GM19023 (cell line): ENCODE measurements at regions not wholly inside any gene's neighbourhood (a gene's known extent, or its start where the extent isn't known, plus 50 kb on each side); places are given as distances from the start of the nearest gene placed in this dataset.
A peak's percentile ranks its signal among the peaks of the same experiment; 100 is the strongest.

Experiments used
- ATAC-seq: cut with Tn5 transposase; IDR thresholded peaks from one replicate; pipeline ENCODE4 v1.9.1; 2021; ENCODE audit warnings: mild to moderate bottlenecking, moderate library complexity; ENCODE audit not compliant: unreplicated experiment

DNA sequence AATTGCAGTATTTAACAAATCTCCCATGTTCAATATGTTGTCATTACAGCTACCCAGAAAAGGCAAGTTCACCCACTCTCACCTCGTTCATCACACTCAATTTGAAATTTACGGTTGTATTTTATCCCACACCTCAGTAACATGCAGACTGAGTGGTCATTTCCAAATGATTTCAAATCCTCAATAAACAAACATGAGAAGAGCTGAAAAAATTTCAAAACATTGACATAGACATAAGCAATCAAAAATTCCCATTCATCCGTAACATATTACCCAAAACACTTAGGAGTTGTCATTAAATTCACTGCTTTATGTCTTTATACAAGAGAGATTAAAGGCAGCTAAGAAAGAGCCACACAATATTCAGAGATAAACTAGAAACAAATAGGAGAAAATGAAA, 61.7 kb upstream of the NEBL start:
- ATAC-seq, result no peak

DNA sequence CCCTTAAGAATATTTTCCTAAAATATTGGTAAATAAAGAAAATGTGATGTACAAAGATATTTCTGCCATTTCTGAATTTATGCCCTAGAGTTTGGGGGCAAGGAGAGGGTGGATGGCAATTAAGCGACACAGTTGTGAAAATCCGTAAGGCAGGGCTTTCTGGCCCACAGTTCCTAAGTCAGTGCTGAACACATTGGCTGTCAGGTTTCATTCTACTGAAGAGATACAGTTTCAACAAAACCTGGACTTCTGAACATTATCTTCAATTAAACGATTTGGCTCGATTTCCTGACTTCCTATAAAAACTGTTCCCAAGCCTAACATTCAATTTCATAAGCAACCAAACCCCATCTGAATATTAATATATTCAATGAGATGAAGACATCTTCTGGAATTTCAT, 61.1 kb upstream of the NEBL start:
- no peak for ATAC-seq

DNA sequence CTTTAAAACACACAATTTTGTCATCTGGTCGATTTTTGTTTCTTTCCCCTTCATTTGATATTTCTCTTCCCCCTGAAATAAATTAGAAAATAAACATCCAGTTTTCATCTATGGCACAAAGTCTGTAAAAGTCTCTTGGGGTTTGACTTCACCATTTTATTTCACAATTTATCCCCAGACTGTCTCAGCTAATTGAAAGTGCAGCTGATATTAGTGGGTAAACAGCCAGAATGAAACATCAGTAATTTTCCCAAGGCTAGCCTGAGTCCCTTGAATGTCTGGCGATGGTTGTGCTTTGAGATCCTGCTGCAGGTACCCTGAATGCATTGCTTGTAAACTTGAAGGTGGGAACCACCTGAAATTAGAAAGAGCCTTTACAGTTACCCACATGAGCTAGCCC, 60.6 kb upstream of the NEBL start:
- no peak for ATAC-seq

DNA sequence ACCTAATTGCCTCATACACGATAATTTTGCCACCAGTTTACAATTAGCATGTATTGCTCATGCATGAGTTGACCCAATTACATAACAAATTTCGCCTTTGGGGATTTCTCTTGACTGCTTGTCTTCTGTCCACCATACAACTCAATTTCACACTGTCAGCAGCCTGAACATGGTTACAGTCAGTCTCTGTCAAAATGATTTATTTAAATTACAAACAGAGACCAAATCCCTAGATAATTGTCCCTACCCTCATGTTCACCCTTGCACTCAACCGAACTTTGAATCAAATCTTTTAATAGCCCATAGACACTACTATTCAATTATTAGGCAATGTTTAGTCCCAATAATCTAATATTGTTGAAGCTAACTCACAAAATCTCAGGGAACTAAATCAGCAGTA, 59.7 kb upstream of the NEBL start:
- ATAC-seq, result no peak

DNA sequence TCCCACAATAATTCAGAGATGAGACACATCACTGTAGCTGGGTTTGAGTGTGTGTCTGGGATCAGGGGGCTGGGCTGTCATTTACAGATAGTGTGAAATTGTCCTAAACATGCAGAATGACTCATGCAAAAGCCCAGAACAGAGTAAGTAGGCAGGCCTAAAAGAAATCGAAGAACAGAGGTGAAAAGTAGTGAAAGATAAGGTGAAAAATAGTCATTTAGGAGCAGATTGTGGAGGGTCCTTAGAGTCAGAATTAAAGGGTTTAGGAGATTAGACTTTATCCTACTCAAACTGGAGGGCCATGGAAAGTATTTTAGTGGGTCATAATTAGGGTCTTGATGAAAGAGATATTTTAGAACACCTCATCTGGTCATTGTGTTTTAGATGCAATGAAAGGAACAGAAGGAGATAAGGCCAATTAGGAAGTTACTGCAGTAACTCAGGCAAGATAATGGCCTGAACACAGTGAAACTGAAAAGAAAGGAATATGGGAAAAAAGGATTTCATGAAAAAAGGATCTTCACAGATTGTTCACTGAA, 58.3 kb upstream of the NEBL start:
- ATAC-seq, result no peak

DNA sequence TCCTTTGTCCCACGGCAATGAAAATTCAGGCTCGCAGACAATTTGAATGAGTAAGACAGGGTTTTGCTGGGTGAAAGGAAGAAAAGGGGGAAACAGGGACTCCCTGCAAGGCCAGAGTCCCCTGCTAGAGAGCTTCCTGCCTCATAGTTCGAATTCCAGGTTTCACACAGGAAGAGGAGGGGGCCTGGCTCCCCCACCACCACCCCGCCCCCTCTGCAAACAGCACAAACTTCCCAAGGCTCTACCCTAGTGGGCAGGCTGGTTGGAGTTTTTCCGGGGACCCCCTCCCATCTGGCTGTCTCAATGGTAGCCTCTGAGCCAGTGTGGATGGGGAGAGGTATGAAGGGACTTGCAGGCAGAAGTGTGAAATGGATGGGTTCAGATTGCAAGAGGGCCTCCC, 57.4 kb upstream of the NEBL start:
- ATAC-seq, result no peak

DNA sequence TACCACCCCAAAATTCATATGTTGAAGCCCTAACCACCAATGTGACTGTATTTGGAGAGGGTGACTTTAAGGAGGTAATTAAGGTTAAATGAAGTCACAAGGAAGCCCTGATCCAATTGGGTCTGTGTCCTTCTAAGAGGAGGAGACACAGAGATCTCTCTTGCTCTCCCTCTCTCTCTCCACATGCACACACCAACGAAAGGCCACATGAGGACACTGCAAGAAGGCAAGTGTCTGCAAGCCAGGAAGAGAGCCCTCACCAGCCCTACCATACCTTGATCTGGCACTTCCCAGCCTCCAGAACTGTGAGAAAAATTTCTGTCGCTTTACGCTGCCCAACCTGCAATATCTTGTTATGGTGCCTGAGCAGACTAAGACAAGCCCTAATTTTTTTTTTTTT, 56.0 kb upstream of the NEBL start:
- no peak for ATAC-seq

DNA sequence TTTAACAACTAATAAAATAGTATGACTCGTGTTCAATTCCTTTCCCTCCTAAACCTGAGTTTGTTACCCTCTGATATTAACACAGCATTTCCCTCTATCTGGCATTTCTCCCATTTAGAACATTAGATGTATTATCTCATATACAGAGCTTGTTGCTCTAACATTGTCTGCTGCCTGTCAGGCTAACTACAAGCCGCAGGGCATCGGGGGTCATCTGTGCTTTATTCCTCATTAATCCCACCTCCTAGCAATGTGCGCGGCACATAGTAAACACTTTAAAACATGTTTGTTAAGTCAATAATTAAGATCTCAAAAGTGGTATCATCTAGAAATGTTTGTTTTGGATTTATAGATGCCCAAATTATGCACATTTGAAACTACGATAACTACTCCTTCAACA, 52.9 kb upstream of the NEBL start:
- ATAC-seq, result no peak

DNA sequence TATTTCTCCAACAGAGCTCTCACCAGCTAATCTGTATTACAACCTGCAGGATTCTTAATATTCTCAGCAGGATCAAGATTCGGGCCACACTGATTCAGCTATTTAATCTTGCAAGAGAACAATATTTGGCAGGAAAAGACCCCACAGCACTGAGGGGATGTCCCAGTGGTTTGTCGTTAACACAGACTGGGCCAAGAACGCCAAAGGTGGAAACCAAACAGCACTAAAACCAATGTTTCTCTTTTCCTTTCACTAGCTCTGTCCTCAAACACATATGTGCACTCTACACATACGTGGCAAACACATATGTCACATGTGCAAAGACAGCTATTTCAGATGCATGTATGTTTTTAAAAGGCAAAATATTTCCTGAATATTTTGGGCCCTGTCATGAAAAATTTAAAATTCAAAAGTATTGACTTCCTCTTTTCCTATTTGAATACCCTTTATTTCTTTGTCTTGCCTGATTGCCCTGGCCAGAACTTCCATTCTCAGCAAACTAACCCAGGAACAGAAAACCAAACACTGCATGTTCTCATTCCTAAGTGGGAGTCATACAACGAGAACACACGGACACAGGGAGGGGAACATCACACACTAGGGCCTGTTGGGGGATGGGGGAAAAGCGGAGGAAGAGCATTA, 51.7 kb upstream of the NEBL start:
- ATAC-seq, result peak; percentile 81
